ENCODE measurements at regions not wholly inside any gene's neighbourhood (a gene's known extent, or its start where the extent isn't known, plus 50 kb on each side); places are given as distances from the start of the nearest gene placed in this dataset.

DNA sequence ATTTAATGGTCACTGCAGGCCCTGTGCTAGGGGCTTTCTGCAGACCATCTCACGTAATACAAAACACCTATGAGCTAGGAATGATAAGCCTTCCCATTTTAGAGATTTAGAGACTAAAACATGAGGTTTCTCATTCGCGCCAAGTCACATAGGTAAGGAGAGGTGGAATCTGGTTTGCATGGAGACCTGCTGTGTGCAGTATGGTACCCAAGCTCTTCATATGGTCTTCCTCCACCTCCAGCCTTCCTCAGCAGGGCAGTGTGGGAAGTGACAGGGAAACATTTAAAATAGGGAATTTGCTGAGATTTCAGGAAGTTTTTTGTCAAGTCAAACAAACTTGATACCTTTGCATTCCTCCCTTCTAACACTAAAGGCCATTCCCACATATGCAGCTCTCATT, 337.6 kb downstream of the IL20RB start:
- no peak overlapping the region for H3K4me3 ChIP-seq (ENCODE audit: low read length in 2 of 2)
- Mint-ChIP-seq H3K9me3 (peaks cover 0 to 6% (median 2%) of the 10 kb centered on the region in 8 donors), H3K27ac (no peak overlapping the region), H3K27me3 (peaks cover 0 to 2% of the 10 kb centered on the region in 2 donors), H3K4me3 (no peak overlapping the region), H3K36me3 (no peaks in the 10 kb centered on the region), H3K4me1 (no peaks in the 10 kb centered on the region)
- no peaks in the 10 kb centered on the region for H3K9me3 ChIP-seq (ENCODE audit: control insufficient read depth in 1 of 2, low read length in 2 of 2)
- intact Hi-C loops (cut with micrococcal nuclease), result no loop called here
- no peaks in the 10 kb centered on the region for H3K27me3 ChIP-seq (ENCODE audit: insufficient read depth, low read length)
- POLR2A ChIA-PET (ENCODE audit: partially characterized antibody), result no interaction called here
- no peak for DNase-seq
- CTCF ChIA-PET (ENCODE audit: partially characterized antibody), result no interaction called here
- no peak overlapping the region for H3K27ac ChIP-seq (ENCODE audit: low read depth, low read length)
- H3K36me3 ChIP-seq (ENCODE audit: insufficient read depth, low read length), result no peaks in the 10 kb centered on the region
- H3K4me1 ChIP-seq (ENCODE audit: insufficient read depth, low read length), result no peaks in the 10 kb centered on the region

DNA sequence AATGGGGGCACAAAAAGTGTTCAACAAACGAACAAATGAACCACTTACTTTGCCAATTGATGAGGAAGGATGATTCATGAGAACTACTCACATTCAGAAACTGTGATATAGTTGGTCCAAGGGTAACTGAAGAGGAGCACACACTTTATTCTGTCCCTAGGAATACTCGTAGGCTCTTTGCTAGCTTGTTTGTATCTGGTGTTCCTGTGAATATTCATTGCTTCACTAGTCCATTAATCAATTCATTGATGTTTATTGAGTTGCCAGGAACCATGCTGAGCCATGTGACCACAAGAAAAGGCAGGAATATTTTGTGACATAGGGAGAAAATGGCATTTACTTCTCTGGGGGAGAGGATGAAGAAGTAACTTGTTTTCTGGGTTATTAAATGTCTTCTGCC, 338.3 kb downstream of the IL20RB start:
- Histone ChIP-seq H3K9me3 (ENCODE audit: control insufficient read depth in 1 of 2, low read length in 2 of 2) (no peaks in the 10 kb centered on the region), H3K36me3 (ENCODE audit: insufficient read depth, low read length) (no peaks in the 10 kb centered on the region), H3K27me3 (ENCODE audit: insufficient read depth, low read length) (no peaks in the 10 kb centered on the region), H3K4me3 (ENCODE audit: low read length in 2 of 2) (no peak overlapping the region), H3K4me1 (ENCODE audit: insufficient read depth, low read length) (no peaks in the 10 kb centered on the region), H3K27ac (ENCODE audit: low read depth, low read length) (no peak overlapping the region)
- Mint-ChIP-seq H3K27ac (no peak overlapping the region), H3K4me3 (no peak overlapping the region), H3K36me3 (no peaks in the 10 kb centered on the region), H3K9me3 (peaks cover 0 to 2% (median 0%) of the 10 kb centered on the region in 8 donors), H3K4me1 (no peaks in the 10 kb centered on the region), H3K27me3 (peaks cover 0 to 2% of the 10 kb centered on the region in 2 donors)
- intact Hi-C loops (cut with micrococcal nuclease), result no loop called here
- POLR2A ChIA-PET (ENCODE audit: partially characterized antibody), result no interaction called here
- CTCF ChIA-PET (ENCODE audit: partially characterized antibody), result no interaction called here
- DNase-seq, result no peak

DNA sequence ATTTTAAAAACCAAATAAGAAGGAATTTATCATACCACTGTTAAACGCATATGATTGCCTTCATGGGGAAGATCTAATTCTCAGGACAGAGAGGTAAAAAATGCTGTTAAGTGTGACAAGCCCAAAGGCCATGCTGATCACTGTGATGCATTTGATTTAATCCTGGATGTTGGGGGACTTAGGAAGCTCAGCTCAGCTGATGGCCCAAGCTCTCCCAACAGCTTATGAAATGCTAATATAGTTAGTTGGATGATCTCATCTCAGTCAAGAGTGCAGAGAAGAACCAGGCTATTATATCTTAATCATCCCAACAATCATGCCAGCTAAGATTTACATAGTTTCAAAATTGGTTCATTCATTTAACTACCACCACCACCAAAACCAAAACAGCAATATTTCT, 340.0 kb downstream of the IL20RB start:
- Histone ChIP-seq H3K9me3 (ENCODE audit: control insufficient read depth in 1 of 2, low read length in 2 of 2) (no peaks in the 10 kb centered on the region), H3K4me1 (ENCODE audit: insufficient read depth, low read length) (no peaks in the 10 kb centered on the region), H3K27me3 (ENCODE audit: insufficient read depth, low read length) (no peaks in the 10 kb centered on the region), H3K4me3 (ENCODE audit: low read length in 2 of 2) (no peak overlapping the region), H3K27ac (ENCODE audit: low read depth, low read length) (no peak overlapping the region), H3K36me3 (ENCODE audit: insufficient read depth, low read length) (no peaks in the 10 kb centered on the region)
- Mint-ChIP-seq H3K9me3 (peaks cover 0 to 2% (median 0%) of the 10 kb centered on the region in 8 donors), H3K4me1 (no peaks in the 10 kb centered on the region), H3K27me3 (peaks cover 0 to 2% of the 10 kb centered on the region in 2 donors), H3K4me3 (no peak overlapping the region), H3K36me3 (no peaks in the 10 kb centered on the region), H3K27ac (no peak overlapping the region)
- intact Hi-C loops (cut with micrococcal nuclease), result no loop called here
- no peak for DNase-seq
- CTCF ChIA-PET (ENCODE audit: partially characterized antibody), result no interaction called here
- POLR2A ChIA-PET (ENCODE audit: partially characterized antibody), result no interaction called here

DNA sequence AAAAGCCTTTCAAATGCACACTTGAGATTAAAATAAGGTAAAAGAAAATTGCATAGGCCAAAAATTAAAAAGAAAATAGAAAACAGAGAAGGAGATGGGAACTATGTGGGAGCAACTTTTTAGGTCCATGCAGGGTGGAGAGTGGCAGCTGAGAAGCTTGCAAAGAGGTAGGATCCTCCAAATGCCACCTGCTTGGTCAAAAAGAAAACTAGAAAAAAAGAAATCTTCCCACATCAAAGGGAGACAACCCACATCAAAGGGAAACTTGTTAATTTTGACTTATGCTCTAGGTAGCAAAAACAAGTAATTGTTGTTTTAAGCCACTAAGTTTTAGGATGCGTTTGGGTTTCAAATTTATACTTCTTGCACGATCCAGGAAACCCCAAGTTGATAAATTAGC, 342.9 kb downstream of the IL20RB start:
- Mint-ChIP-seq H3K4me3 (no peak overlapping the region), H3K27ac (no peak overlapping the region), H3K27me3 (peaks cover 0 to 2% of the 10 kb centered on the region in 2 donors), H3K9me3 (peaks cover 0 to 4% (median 2%) of the 10 kb centered on the region in 8 donors), H3K36me3 (no peaks in the 10 kb centered on the region), H3K4me1 (no peaks in the 10 kb centered on the region)
- H3K4me3 ChIP-seq (ENCODE audit: low read length in 2 of 2), result no peak overlapping the region
- no peaks in the 10 kb centered on the region for H3K9me3 ChIP-seq (ENCODE audit: control insufficient read depth in 1 of 2, low read length in 2 of 2)
- no peaks in the 10 kb centered on the region for H3K4me1 ChIP-seq (ENCODE audit: insufficient read depth, low read length)
- no peak for DNase-seq
- no peak overlapping the region for H3K27ac ChIP-seq (ENCODE audit: low read depth, low read length)
- H3K36me3 ChIP-seq (ENCODE audit: insufficient read depth, low read length), result no peaks in the 10 kb centered on the region
- no peaks in the 10 kb centered on the region for H3K27me3 ChIP-seq (ENCODE audit: insufficient read depth, low read length)
- POLR2A ChIA-PET (ENCODE audit: partially characterized antibody), result no interaction called here
- CTCF ChIA-PET (ENCODE audit: partially characterized antibody), result no interaction called here
- intact Hi-C loops (cut with micrococcal nuclease), result no loop called here

DNA sequence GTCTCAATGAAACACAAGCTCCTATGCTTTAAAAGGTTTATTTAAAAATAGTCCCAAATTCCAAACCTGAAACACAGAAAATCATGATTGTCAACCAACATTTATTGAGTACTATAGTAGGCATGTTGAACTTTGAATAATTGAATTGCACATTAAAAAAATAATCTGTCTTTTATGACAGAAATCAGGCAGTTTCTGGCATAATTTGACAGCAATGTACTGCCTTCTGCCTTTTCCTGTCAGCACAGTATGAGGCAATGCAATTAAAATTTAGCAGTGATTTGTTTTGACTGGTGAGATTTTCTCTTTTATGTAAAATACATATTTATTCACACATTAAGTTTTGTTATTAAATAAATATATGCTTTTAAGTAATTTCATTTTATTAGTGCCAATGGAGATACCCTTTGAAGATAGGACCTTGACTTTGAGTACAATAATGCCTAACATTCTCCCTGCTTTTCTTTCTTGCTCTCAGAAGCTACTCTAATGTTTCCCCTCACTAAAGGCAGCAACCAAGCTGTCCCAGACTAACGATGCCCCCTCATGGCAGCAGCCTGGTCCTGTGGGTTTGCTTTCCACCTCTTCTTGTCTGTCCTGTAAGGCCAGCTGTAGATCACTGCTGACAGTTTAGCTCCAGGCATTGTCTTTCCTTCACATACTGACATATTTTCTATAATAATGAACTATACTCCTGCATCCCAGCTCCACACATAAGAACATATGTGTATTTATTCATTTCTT, 346.7 kb downstream of the IL20RB start:
- intact Hi-C loops (cut with micrococcal nuclease), result no loop called here
- no peaks in the 10 kb centered on the region for H3K27me3 Mint-ChIP-seq

DNA sequence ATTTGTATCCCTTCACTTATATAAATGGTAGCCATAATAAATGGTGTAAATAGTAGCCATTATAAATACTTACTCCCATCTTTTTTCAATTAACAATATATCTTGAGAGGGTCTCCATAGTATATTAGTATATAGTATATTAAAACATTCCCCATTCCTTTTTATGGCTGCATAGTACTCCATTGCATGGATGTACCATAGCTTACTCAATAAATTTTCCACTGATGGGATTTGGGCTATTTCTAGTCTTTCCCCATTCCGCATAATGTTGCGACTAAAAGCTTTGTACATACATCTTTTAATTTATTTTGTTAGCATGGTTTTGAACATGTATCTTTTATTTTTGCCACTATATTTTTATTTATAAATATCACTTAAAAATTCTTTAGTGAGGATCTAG, 366.3 kb downstream of the IL20RB start:
- no peaks in the 10 kb centered on the region for H3K36me3 ChIP-seq (ENCODE audit: insufficient read depth, low read length)
- H3K27ac Mint-ChIP-seq, result no peak overlapping the region
- intact Hi-C loops (cut with micrococcal nuclease), result no loop called here
- H3K27me3 ChIP-seq (ENCODE audit: insufficient read depth, low read length), result no peaks in the 10 kb centered on the region
- H3K27ac ChIP-seq (ENCODE audit: low read depth, low read length), result no peak overlapping the region
- DNase-seq, result no peak
- no peak overlapping the region for H3K4me3 ChIP-seq (ENCODE audit: low read length in 2 of 2)
- no peak overlapping the region for H3K4me3 Mint-ChIP-seq
- H3K9me3 Mint-ChIP-seq, result peaks cover 0 to 22% (median 3%) of the 10 kb centered on the region in 8 donors
- no peaks in the 10 kb centered on the region for H3K9me3 ChIP-seq (ENCODE audit: control insufficient read depth in 1 of 2, low read length in 2 of 2)
- ChIA-PET POLR2A (ENCODE audit: partially characterized antibody) (no interaction called here), CTCF (ENCODE audit: partially characterized antibody) (no interaction called here)
- H3K4me1 ChIP-seq (ENCODE audit: insufficient read depth, low read length), result no peaks in the 10 kb centered on the region
- no peaks in the 10 kb centered on the region for H3K4me1 Mint-ChIP-seq
- H3K36me3 Mint-ChIP-seq, result no peaks in the 10 kb centered on the region
- no peaks in the 10 kb centered on the region for H3K27me3 Mint-ChIP-seq

More for the DNA sequence above, 346.7 kb downstream of the IL20RB start:
- no peak for DNase-seq
- Mint-ChIP-seq H3K27ac (no peak overlapping the region), H3K4me1 (no peaks in the 10 kb centered on the region), H3K4me3 (no peak overlapping the region), H3K36me3 (no peaks in the 10 kb centered on the region), H3K9me3 (peaks cover 0 to 8% (median 3%) of the 10 kb centered on the region in 8 donors)
- H3K27me3 ChIP-seq (ENCODE audit: insufficient read depth, low read length), result no peaks in the 10 kb centered on the region
- H3K27ac ChIP-seq (ENCODE audit: low read depth, low read length), result no peak overlapping the region
- no peaks in the 10 kb centered on the region for H3K4me1 ChIP-seq (ENCODE audit: insufficient read depth, low read length)
- ChIA-PET POLR2A (ENCODE audit: partially characterized antibody) (no interaction called here), CTCF (ENCODE audit: partially characterized antibody) (no interaction called here)
- H3K4me3 ChIP-seq (ENCODE audit: low read length in 2 of 2), result no peak overlapping the region
- H3K36me3 ChIP-seq (ENCODE audit: insufficient read depth, low read length), result no peaks in the 10 kb centered on the region
- no peaks in the 10 kb centered on the region for H3K9me3 ChIP-seq (ENCODE audit: control insufficient read depth in 1 of 2, low read length in 2 of 2)

DNA sequence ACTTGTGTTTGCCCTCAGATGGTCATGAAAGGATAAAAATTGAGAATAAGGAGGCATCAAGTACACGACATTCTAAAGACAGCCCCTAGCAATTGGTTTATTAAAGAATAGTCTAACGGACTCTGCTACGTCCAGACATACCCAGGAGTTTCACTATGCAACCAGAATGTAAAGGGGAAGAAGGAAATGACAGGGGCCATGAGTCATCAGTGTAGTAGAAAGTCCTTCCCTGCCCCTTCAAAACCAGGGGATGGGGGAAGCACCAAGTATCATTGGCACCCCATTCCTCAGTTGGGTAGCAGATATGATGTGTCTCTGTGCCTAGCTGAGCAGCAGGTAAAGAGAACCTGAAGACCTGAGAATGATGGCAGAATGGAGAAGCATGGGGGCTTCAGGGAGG, 367.4 kb downstream of the IL20RB start:
- Histone ChIP-seq H3K4me1 (ENCODE audit: insufficient read depth, low read length) (no peaks in the 10 kb centered on the region), H3K9me3 (ENCODE audit: control insufficient read depth in 1 of 2, low read length in 2 of 2) (no peaks in the 10 kb centered on the region), H3K4me3 (ENCODE audit: low read length in 2 of 2) (no peak overlapping the region), H3K27ac (ENCODE audit: low read depth, low read length) (no peak overlapping the region), H3K36me3 (ENCODE audit: insufficient read depth, low read length) (no peaks in the 10 kb centered on the region), H3K27me3 (ENCODE audit: insufficient read depth, low read length) (no peaks in the 10 kb centered on the region)
- DNase-seq, result no peak
- Mint-ChIP-seq H3K27me3 (no peaks in the 10 kb centered on the region), H3K36me3 (no peaks in the 10 kb centered on the region), H3K4me3 (no peak overlapping the region), H3K27ac (no peak overlapping the region), H3K9me3 (peaks cover 0 to 22% (median 4%) of the 10 kb centered on the region in 8 donors), H3K4me1 (no peaks in the 10 kb centered on the region)
- intact Hi-C loops (cut with micrococcal nuclease), result no loop called here
- CTCF ChIA-PET (ENCODE audit: partially characterized antibody), result no interaction called here
- POLR2A ChIA-PET (ENCODE audit: partially characterized antibody), result no interaction called here

DNA sequence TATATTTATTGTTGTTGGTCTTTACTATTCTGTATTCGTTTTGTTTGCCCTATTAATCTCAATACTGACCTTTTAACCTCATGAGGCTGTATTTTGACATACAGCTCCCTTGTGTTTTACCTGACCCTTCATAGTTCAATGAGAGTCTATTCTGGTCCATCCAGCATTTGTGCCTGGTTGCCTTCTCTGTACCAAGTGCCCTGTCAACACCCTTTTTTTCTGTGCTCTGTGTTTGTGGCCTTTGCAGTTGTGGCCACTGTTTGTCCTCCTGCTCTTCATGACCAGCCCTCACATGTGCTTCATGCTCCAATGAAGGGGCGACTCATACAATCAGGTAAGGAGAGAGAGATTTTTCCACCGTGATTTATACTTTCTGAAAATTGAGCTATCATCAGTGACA, 368.2 kb downstream of the IL20RB start:
- DNase-seq, result no peak
- Histone ChIP-seq H3K4me1 (ENCODE audit: insufficient read depth, low read length) (no peaks in the 10 kb centered on the region), H3K36me3 (ENCODE audit: insufficient read depth, low read length) (no peaks in the 10 kb centered on the region), H3K9me3 (ENCODE audit: control insufficient read depth in 1 of 2, low read length in 2 of 2) (no peaks in the 10 kb centered on the region), H3K27me3 (ENCODE audit: insufficient read depth, low read length) (no peaks in the 10 kb centered on the region), H3K27ac (ENCODE audit: low read depth, low read length) (no peak overlapping the region), H3K4me3 (ENCODE audit: low read length in 2 of 2) (no peak overlapping the region)
- Mint-ChIP-seq H3K9me3 (peaks cover 0 to 25% (median 6%) of the 10 kb centered on the region in 8 donors), H3K36me3 (no peaks in the 10 kb centered on the region), H3K4me3 (no peak overlapping the region), H3K4me1 (no peaks in the 10 kb centered on the region), H3K27me3 (no peaks in the 10 kb centered on the region), H3K27ac (no peak overlapping the region)
- intact Hi-C loops (cut with micrococcal nuclease), result no loop called here
- ChIA-PET CTCF (ENCODE audit: partially characterized antibody) (no interaction called here), POLR2A (ENCODE audit: partially characterized antibody) (no interaction called here)

All from CD4-positive, alpha-beta memory T cell (primary cell).